ENCODE measurements at regions not wholly inside any gene's neighbourhood (a gene's known extent, or its start where the extent isn't known, plus 50 kb on each side); places are given as distances from the start of the nearest gene placed in this dataset.
"Not testable (repeated sequence)": the region's sequence is repeated elsewhere in the genome, so short reads cannot be mapped to it uniquely, and the experiment has no call there.

- no peak for DNase-seq
Measured at GRCh38 chr3:66858656-66859381, 139.3 kb upstream of the KBTBD8 start.

GRCh38 chr3:66860771-66861170 lies 137.3 kb upstream of the KBTBD8 start:
- DNase-seq: no peak

GRCh38 chr3:66863205-66864111 lies 134.6 kb upstream of the KBTBD8 start:
- no peak for DNase-seq

GRCh38 chr3:66884659-66885058 lies 113.4 kb upstream of the KBTBD8 start:
- no peak for DNase-seq

GRCh38 chr3:66885326-66886000 lies 112.6 kb upstream of the KBTBD8 start:
- no peak for DNase-seq

- no peak for DNase-seq
Measured at GRCh38 chr3:66889750-66890494, 108.2 kb upstream of the KBTBD8 start.

- no peak for DNase-seq
Measured at GRCh38 chr3:66898155-66898554, 100.0 kb upstream of the KBTBD8 start.

GRCh38 chr3:66904336-66904735 lies 93.8 kb upstream of the KBTBD8 start:
- no peak for DNase-seq

- no peak for DNase-seq
Measured at GRCh38 chr3:66904831-66905493, 93.1 kb upstream of the KBTBD8 start.

GRCh38 chr3:66907136-66907535 lies 91.0 kb upstream of the KBTBD8 start:
- DNase-seq: no peak

- no peak for DNase-seq
Measured at GRCh38 chr3:66910266-66911055, 87.6 kb upstream of the KBTBD8 start.

- no peak for DNase-seq
Measured at GRCh38 chr3:66912306-66912705, 85.8 kb upstream of the KBTBD8 start.

GRCh38 chr3:66922058-66922457 lies 76.0 kb upstream of the KBTBD8 start:
- DNase-seq: no peak

GRCh38 chr3:66923969-66924368 lies 74.1 kb upstream of the KBTBD8 start:
- no peak for DNase-seq

- DNase-seq: no peak
Measured at GRCh38 chr3:66928252-66928651, 69.9 kb upstream of the KBTBD8 start.

GRCh38 chr3:66931291-66931690 lies 66.8 kb upstream of the KBTBD8 start:
- no peak for DNase-seq

GRCh38 chr3:66931699-66932098 lies 66.4 kb upstream of the KBTBD8 start:
- DNase-seq: no peak

- no peak for DNase-seq
Measured at GRCh38 chr3:66933233-66933632, 64.9 kb upstream of the KBTBD8 start.

- no peak for DNase-seq
Measured at GRCh38 chr3:66934041-66934440, 64.1 kb upstream of the KBTBD8 start.

- DNase-seq: no peak
Measured at GRCh38 chr3:66934725-66935124, 63.4 kb upstream of the KBTBD8 start.

- DNase-seq: not testable (repeated sequence)
Measured at GRCh38 chr3:66937041-66937440, 61.1 kb upstream of the KBTBD8 start.
